NCI-H460 (cell line): ENCODE measurements at regions not wholly inside any gene's neighbourhood (a gene's known extent, or its start where the extent isn't known, plus 50 kb on each side); places are given as distances from the start of the nearest gene placed in this dataset.
A peak's percentile ranks its signal among the peaks of the same experiment; 100 is the strongest.

ENCODE experiments used
- DNase-seq: peaks from one replicate; pipeline ENCODE4 v3.0.0-alpha.2; 2016; ENCODE audit warnings: low read depth; ENCODE audit errors: extremely low read depth

DNA sequence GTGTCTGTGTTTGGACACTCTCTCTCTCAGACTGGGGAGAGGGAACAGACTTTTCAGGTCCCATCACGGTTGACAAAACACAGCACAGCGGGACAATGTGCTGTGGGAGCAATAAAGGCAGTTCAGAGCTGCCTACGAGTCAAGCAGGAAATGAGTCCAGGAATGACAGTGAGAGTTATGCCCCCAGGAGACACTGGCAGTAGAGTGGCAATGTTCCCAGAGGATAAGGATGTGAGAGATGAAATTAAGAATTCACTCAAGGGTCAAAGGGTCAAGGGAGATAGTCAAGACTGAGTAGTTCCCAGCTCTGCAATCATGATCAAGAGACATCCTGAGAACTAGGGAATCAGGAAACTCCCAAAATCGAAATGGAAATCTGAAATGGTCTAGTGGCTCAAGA, 156.1 kb downstream of the LURAP1L start:
- DNase-seq: no peak

GRCh38 chr9:12933957-12934356, 159.1 kb downstream of the LURAP1L start:
- peak; percentile 7 for DNase-seq

GRCh38 chr9:12934545-12935272, 159.9 kb downstream of the LURAP1L start:
- no peak for DNase-seq

DNA sequence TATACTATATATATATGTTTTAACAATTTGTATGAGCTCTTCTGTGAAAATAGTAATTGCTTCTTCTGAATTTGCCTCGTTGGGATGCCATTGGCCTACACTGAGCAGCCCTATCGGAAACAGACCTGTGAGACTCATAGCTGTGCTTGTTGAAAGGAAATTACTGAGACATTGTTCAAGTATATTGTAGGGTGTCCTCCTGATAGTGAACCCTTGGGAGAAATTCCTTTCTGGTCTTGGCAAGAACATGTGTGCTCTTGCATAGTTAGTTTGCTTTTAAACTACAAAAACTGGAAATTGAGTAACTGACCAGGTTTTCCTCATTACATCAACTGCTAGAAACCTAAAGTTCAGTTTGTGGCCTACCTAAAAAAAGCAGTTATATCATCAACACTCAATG, 160.9 kb downstream of the LURAP1L start:
- no peak for DNase-seq

DNA sequence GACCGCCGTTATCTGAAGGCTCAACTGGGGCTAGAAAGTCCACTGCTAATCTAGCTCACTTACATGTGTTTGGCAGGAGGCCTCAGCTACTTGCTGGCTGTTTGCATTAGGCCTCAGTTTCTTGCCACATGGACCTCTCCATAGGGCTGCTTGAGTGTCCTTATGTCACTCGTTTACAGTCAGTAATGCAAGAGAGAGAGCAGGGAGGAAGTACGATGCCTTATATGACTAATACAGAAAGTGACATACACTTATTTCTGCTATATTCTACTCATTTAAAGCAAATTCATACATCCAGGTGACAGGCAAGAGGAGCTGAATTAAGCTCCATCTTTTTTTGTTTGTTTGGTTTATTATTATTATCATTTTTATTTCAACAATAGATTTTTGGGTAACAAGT, 179.6 kb downstream of the LURAP1L start:
- no peak for DNase-seq

- DNase-seq: no peak
Measured at GRCh38 chr9:12955510-12956163, 180.8 kb downstream of the LURAP1L start.

- DNase-seq: no peak
Measured at GRCh38 chr9:12956261-12956660, 181.4 kb downstream of the LURAP1L start.

DNA sequence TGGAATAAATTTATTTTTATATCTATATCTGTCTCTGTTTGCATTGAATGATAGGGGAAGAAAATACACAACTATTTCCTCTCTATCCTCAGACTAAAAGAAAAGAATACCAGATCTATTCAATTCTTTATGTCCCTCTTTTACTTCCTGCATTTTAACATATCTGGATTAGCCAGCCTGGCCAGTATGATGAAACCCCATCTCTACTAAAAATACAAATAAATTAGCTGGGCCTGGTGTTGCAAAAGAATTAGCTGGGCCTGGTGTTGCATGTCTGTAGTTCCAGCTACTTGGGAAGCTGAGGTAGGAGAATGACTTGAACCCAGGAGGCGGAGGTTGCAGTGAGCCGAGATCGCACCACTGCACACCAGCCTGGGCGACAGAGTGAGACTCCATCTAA, 182.0 kb downstream of the LURAP1L start:
- no peak for DNase-seq

DNA sequence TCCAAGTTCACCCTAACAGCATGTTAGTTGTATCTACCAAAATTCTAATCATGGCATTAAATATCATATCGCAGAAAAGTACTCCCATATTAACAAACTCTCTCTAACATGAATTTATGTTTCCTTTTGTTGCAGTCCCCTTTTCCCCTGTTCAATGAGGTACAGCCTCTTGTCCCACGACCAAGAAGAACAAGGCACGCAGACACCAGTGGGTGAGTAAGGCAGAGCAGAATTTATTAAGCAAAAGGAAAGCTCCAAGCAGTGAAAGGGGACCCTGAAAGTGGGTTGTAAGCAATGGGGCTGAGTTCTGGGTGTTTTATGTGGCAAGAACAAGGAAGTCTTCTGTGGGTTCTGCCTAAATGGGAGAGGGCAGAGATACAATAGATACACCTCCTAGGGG, 183.5 kb downstream of the LURAP1L start:
- no peak for DNase-seq

GRCh38 chr9:12958708-12959107, 183.9 kb downstream of the LURAP1L start:
- no peak for DNase-seq

GRCh38 chr9:12961276-12961809, 186.5 kb downstream of the LURAP1L start:
- no peak for DNase-seq

GRCh38 chr9:12963537-12963936, 188.7 kb downstream of the LURAP1L start:
- no peak for DNase-seq

- no peak for DNase-seq
Measured at GRCh38 chr9:12964271-12964670, 189.5 kb downstream of the LURAP1L start.

DNA sequence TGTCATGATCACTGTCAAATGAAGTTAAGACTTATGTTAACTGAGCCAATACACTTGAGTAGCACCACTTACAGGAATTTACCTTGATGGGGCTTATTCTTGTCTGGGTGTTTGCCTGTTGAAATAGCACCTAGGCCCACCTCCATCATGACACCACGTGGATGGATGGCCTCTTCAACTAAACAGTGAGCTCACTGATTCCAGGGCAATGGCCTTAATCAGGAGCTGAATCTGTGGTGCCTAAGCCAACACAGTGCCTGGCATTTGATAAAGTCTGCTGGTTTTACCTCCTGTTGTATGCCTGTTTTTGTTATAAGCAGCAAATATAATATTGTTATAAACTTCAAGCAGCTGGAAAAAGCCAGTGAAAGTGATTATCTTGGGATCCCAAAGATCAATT, 190.5 kb downstream of the LURAP1L start:
- no peak for DNase-seq

- no peak for DNase-seq
Measured at GRCh38 chr9:12968093-12968492, 193.3 kb downstream of the LURAP1L start.

- DNase-seq: no peak
Measured at GRCh38 chr9:12972608-12973589, 198.1 kb downstream of the LURAP1L start.

- no peak for DNase-seq
Measured at GRCh38 chr9:12973710-12974109, 198.9 kb downstream of the LURAP1L start.

- no peak for DNase-seq
Measured at GRCh38 chr9:12974671-12975070, 199.9 kb downstream of the LURAP1L start.

- DNase-seq: no peak
Measured at GRCh38 chr9:12975496-12975895, 200.7 kb downstream of the LURAP1L start.

DNA sequence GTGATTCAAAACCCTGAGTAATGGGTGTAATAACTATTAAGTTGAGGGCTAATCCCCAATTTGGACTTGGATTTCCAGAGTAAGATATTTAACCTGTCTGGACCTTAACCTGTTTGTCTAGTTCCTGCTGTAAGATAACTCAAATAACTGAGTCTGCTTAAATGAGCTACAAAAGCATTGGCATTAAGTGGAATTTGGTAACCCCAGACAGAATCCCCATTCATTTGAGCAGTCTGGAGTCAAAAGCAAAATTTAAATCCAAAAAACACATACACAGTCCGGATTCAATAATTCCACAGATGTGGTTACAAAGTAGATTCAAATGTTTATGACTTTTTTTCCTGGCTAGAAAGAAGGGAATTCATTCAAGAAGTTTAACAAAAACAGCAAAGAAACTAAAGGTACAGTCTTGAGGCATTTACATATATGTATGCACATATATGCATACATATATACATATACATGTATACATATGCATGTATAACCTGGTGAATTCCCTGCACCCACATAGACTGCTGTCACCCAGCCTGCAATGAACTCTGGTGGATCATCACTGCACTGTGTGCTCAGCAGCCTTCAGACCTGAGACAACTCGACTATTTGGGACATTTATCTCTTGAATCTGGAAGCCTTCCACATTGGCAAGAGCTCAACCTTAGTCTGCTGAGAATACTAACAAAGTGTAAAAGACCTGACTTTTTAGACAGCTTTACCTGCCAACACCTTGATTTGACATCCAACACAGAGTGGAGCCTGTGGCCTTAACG, 205.4 kb downstream of the LURAP1L start:
- DNase-seq: no peak
